ENCODE measurements at regions not wholly inside any gene's neighbourhood (a gene's known extent, or its start where the extent isn't known, plus 50 kb on each side); places are given as distances from the start of the nearest gene placed in this dataset.
A peak's percentile ranks its signal among the peaks of the same experiment; 100 is the strongest.

- H3K4me3 ChIP-seq, result no peak overlapping the region
These were observed 122.8 kb downstream of the C12orf75 start for GRCh38 chr12:105453316-105453715.

GRCh38 chr12:105454688-105455087, 124.2 kb downstream of the C12orf75 start:
- WGBS, 2 donors, result 48 to 55% methylated on average over 4 of the region's 4 CpGs
- no peak for TF ChIP-seq POLR2AphosphoS5 (IDR thresholded peaks at IDR 0.05)
- no peak for TF ChIP-seq POLR2A (IDR thresholded peaks at IDR 0.05)
- TF ChIP-seq EP300 (IDR thresholded peaks at IDR 0.05), result no peak
- no peak for TF ChIP-seq CTCF (IDR thresholded peaks at IDR 0.05)
- DNase-seq (no peak), ATAC-seq (ENCODE audit: low FRiP score in 2 of 2) (no peak)
- no peaks in the 10 kb centered on the region for H3K27me3 ChIP-seq
- no peaks in the 10 kb centered on the region for H3K36me3 ChIP-seq
- peaks cover 0 to 3% (median 0%) of the 10 kb centered on the region in 4 donors for H3K9me3 ChIP-seq
- no peak overlapping the region for H3K27ac ChIP-seq
- no peak overlapping the region for H3K4me3 ChIP-seq
- H3K4me1 ChIP-seq, result no peaks in the 10 kb centered on the region

More at GRCh38 chr12:105453316-105453715, 122.8 kb downstream of the C12orf75 start:
- 89 to 94% methylated on average over 1 of the region's 1 CpG for WGBS, 2 donors
- no peak for ATAC-seq (ENCODE audit: low FRiP score in 2 of 2)
- H3K9me3 ChIP-seq, result no peaks in the 10 kb centered on the region
- H3K36me3 ChIP-seq, result no peaks in the 10 kb centered on the region
- TF ChIP-seq POLR2AphosphoS5 (IDR thresholded peaks at IDR 0.05) (no peak), CTCF (IDR thresholded peaks at IDR 0.05) (no peak), EP300 (IDR thresholded peaks at IDR 0.05) (no peak), POLR2A (IDR thresholded peaks at IDR 0.05) (no peak)
- DNase-seq, result no peak
- H3K27ac ChIP-seq, result no peak overlapping the region
- no peaks in the 10 kb centered on the region for H3K27me3 ChIP-seq
- H3K4me1 ChIP-seq, result no peaks in the 10 kb centered on the region

- H3K4me1 ChIP-seq, result peaks cover 0 to 4% (median 0%) of the 10 kb centered on the region in 4 donors
- peaks cover 0 to 3% (median 0%) of the 10 kb centered on the region in 4 donors for H3K9me3 ChIP-seq
- H3K27me3 ChIP-seq, result no peaks in the 10 kb centered on the region
- no peaks in the 10 kb centered on the region for H3K36me3 ChIP-seq
- TF ChIP-seq CTCF (IDR thresholded peaks at IDR 0.05) (no peak), EP300 (IDR thresholded peaks at IDR 0.05) (no peak), POLR2A (IDR thresholded peaks at IDR 0.05) (no peak), POLR2AphosphoS5 (IDR thresholded peaks at IDR 0.05) (no peak)
- 90 to 94% methylated on average over 3 of the region's 3 CpGs for WGBS, 2 donors
- no peak for DNase-seq
- ATAC-seq (ENCODE audit: low FRiP score in 2 of 2), result no peak
- no peak overlapping the region for H3K4me3 ChIP-seq
- H3K27ac ChIP-seq, result no peak overlapping the region
These were observed 124.8 kb downstream of the C12orf75 start for GRCh38 chr12:105455261-105455660.

GRCh38 chr12:105457026-105457425, 126.5 kb downstream of the C12orf75 start:
- no peak for TF ChIP-seq POLR2AphosphoS5 (IDR thresholded peaks at IDR 0.05)
- TF ChIP-seq CTCF (IDR thresholded peaks at IDR 0.05), result no peak
- TF ChIP-seq EP300 (IDR thresholded peaks at IDR 0.05), result no peak
- TF ChIP-seq POLR2A (IDR thresholded peaks at IDR 0.05), result no peak
- H3K4me1 ChIP-seq, result peaks cover 0 to 4% (median 0%) of the 10 kb centered on the region in 4 donors
- ATAC-seq (ENCODE audit: low FRiP score in 2 of 2), result no peak

GRCh38 chr12:105459760-105460330, 129.4 kb downstream of the C12orf75 start:
- no peaks in the 10 kb centered on the region for H3K36me3 ChIP-seq
- peaks cover 0 to 3% (median 0%) of the 10 kb centered on the region in 4 donors for H3K9me3 ChIP-seq
- no peak overlapping the region for H3K4me3 ChIP-seq
- peaks cover 0 to 4% (median 0%) of the 10 kb centered on the region in 4 donors for H3K4me1 ChIP-seq
- DNase-seq (peak in 1 of 2 donors; percentile 15), ATAC-seq (ENCODE audit: low FRiP score in 2 of 2) (no peak)
- no peak for TF ChIP-seq CTCF (IDR thresholded peaks at IDR 0.05)
- no peak for TF ChIP-seq EP300 (IDR thresholded peaks at IDR 0.05)
- no peak for TF ChIP-seq POLR2A (IDR thresholded peaks at IDR 0.05)
- no peak for TF ChIP-seq POLR2AphosphoS5 (IDR thresholded peaks at IDR 0.05)
- H3K27ac ChIP-seq, result no peak overlapping the region
- WGBS, 2 donors, result 65 to 73% methylated on average over 3 to 6 of the region's 6 CpGs
- H3K27me3 ChIP-seq, result no peaks in the 10 kb centered on the region

More at GRCh38 chr12:105457026-105457425, 126.5 kb downstream of the C12orf75 start:
- no peak overlapping the region for H3K4me3 ChIP-seq
- H3K27ac ChIP-seq, result no peak overlapping the region
- H3K9me3 ChIP-seq, result peaks cover 0 to 3% (median 0%) of the 10 kb centered on the region in 4 donors
- DNase-seq, result no peak
- H3K36me3 ChIP-seq, result no peaks in the 10 kb centered on the region
- no peaks in the 10 kb centered on the region for H3K27me3 ChIP-seq

All from upper lobe of left lung (tissue), 6 donors.